NCI-H1417 treated with DMSO at 0.1 percent for 48 hours (cell line): ENCODE measurements at regions not wholly inside any gene's neighbourhood (a gene's known extent, or its start where the extent isn't known, plus 50 kb on each side); places are given as distances from the start of the nearest gene placed in this dataset.
"Not testable (repeated sequence)": the region's sequence is repeated elsewhere in the genome, so short reads cannot be mapped to it uniquely, and the experiment has no call there.

Source experiments
- DNase-seq: peaks from one replicate; lab custom pipeline; 2025; lab: John Stamatoyannopoulos, UW

DNA sequence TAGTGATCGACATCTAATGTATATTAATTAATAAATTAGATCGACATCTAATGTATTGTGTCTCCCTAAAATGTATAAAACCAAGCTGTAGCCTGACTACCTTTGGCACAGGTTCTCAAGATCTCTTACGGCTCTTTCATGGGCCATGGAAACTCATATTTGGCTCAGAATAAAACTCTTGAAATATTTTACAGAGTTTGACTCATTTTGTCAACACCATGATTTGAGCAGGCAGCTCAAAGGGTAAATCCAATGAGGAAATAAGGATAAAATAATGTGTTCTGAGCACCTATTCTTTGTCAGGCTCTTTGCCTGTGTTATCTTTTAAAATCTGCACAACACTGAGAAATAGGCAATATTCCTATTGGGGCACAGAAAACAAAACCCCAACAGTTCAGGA is 223.4 kb upstream of the DUSP10 start:
- DNase-seq = no peak

DNA sequence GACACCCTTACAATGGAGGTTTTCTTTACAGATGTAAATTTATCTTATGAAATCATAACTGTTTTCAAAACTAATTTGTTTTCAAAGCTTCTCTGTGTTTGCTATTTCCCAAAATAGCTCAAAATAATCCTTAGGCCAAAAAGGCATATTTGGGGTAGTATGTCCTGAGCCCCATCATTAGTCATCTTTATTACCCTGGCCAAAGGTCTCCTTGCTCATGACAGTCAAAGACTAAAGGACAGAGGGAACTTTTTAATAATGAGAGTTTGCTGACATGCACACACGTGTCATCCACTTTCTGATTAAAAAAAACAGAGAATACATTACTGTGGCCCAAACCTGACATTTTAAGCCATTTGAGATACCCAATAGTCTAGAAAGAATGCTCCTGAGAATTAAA is 221.9 kb upstream of the DUSP10 start:
- no peak for DNase-seq

DNA sequence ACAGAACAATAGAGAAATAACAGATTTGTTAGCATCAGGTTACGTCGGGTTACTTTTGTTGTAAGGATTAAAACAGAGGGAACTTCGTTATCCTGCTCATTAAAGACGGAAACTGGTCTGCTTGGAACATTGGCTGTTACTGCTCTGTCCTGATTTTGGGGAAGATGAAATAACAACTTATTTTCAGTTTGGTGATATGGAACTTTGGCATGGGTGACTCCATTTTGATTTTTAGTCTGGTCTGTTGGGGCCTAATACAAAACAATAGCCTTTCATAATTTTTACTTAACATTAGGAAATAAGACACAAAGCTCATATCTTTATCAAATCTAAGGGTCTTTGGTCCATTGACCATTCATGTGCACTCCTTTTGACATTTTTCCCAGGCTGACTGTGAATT is 220.5 kb upstream of the DUSP10 start:
- no peak for DNase-seq

DNA sequence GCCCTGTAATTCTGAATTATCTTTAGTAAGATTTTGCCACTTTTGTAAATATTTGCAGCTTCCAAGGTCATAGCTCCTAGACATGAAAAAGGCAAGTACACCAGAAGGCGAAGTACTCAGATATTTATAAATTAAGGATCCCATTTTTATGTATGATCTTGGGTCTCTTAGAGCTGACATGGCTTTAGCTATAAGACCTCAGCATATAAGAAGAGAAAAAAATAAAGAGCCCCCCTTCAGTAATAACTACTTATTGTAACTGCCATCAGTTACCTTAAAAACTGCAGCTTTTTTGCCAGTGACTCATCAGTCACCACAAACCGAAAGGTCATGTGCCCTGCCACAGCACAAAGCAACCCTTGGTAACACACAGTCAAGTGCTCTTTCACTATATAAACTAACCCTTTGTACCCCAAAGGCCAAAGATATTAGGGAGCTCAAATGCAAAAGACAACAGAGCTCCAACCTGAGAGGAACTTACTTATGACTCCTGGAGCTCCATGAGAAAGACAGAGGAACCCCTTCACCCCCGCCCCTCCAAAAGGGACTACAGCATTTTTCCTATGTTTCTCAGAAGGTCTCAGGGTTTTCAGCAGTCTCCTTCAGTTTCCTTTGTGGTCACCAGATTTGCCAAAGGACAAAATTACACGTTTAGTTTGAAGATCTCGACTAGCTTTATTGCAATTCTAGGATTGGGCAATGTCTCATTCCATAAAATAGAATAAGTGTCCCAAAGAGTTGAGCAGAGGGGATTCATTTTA is 219.8 kb upstream of the DUSP10 start:
- DNase-seq = no peak

DNA sequence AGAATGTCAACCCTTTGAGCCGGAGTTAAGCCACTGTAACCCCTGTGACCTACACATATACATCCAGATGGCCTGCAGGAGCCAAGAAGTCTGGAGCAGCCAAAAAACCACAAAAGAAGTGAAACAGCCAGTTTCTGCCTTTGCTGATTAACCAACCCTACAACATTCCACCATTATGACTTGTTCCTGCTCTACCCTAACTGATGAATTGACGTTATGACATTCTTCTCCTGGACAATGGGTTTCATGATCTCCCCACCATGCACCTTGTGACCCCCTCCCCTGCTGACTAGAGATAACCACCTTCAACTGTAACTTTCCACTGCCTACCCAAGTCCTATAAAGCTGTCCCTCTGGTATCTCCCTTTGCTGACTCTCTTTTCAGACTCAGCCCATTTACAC is 216.3 kb upstream of the DUSP10 start:
- DNase-seq = not testable (repeated sequence)

DNA sequence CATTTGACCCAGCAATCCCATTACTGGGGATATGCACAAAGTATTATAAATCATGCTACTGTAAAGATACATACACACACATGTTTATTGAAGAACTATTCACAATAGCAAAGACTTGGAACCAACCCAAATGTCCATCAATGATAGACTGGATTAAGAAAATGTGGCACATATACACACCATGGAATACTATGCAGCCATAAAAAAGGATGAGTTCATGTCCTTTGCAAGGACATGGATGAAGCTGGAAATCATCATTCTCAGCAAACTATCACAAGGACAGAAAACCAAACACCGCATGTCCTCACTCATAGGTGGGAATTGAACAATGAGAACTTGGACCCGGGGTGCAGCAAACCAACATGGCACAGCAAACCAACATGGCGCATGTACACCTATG is 215.5 kb upstream of the DUSP10 start:
- DNase-seq = not testable (repeated sequence)

DNA sequence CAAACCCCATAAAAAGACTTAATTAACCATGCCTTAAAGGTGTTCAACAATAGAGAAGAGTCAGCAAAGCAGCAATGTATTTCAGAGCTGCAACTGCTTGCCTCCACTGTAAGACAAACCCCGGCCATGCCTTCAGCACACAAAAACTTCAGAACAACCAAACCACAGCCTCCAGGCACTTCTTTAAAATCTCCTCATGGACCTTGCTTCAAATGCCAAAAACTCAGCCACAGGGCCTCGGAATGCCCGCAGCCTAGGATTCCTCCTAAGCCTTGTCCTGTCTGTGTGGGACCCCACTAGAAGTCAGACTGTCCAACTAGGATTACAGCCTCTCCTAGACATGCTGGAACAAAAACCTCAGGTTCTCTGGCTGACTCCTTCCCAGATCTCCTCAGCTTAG is 208.1 kb upstream of the DUSP10 start:
- DNase-seq = no peak

DNA sequence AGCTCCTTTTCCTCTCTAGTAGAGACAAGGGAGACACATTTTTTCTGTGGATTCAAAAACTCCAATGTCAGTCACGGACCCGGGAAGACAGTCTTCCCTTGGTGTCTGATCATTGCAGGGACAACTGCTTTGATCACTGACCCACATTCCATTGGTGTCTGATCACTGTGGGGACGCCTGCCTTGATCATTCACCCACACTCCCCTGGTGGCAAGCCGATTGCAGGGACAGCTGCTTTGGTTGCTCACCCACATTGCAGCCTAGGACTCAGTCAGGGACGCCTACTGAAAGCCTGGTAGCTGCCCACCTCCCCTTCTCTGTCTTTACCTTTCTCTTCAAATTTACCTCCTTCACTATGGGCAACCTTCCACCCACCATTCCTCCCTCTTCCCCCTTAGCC is 206.6 kb upstream of the DUSP10 start:
- no peak for DNase-seq

DNA sequence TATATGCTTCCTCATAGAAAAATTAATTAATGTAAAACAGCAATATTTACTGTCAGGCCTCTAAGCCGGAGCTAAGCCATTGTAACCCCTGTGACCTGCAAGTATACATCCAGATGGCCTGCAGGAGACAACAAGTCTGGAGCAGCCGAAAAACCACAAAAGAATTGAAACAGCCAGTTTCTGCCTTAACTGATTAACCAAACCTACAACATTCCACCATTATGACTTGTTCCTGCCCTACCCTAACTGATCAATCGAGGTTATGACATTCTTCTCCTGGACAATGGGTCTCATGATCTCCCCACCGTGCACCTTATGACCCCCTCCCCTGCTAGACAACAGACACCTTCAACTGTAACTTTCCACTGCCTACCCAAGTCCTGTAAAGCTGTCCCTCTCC is 205.8 kb upstream of the DUSP10 start:
- no peak for DNase-seq

DNA sequence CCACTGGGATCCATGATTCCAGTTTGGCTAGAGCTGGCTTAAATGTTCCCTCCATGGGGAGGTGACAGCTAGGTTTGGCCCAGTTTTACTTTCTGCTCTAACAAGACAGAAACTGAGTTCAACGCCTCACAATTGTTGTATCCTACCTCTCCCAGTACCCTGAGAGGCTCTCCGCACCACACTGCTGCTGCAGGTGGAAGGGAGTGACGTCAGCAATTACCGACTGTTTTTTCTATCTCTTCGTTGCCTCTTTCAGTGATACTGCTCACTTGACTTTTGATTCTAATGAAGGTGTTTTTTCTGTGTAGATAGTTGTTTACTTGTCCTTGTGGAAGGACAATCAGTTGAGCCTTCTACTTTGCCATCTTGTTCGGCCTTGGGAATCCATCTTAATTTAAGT is 204.9 kb upstream of the DUSP10 start:
- DNase-seq = no peak

DNA sequence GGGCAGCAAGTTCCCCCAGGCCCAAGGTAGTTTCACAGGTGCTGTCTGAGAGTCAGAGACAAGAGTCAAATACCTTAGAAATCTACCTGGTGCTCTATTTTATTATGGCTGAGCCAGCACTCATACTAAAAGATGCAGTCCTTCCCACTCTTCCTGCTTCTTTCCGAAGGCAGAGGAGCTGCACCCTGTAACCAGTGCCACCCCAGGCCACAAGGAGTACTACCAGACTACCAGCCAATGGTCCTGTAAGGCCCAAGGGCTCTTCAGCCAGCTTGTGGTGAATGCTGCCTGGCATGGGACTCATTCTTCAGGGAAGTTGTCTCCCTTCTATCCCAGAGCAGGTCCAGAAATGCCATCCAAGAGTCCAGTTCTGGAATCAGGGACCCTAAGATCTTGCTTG is 203.8 kb upstream of the DUSP10 start:
- no peak for DNase-seq

DNA sequence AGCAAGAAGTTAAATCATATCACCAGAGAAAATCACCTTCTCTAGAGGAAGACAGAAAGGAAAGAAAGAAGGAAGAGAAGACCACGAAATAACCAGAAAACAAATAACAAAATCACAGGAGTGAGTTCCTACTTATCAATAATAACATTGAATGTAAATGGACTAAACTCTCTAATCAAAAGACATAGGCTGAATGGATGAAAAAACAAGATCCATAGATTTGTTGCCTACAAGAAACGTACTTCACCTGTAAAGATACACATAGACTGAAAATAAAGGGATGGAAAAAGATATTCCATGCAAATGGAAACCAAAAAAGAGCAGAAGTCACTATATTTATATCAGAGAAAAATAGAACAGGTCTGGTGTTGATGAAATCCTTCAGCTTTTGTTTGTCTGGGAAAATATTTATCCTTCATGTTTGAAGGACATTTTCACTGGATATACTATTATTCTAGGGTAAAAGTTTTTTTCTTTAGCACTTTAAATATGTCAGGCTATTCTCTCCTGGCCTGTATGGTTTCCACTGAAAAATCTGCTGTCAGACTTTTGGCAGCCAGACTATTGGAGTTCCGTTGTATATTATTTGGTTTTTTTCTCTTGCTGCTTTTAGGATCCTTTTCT is 202.5 kb upstream of the DUSP10 start:
- DNase-seq = no peak

DNA sequence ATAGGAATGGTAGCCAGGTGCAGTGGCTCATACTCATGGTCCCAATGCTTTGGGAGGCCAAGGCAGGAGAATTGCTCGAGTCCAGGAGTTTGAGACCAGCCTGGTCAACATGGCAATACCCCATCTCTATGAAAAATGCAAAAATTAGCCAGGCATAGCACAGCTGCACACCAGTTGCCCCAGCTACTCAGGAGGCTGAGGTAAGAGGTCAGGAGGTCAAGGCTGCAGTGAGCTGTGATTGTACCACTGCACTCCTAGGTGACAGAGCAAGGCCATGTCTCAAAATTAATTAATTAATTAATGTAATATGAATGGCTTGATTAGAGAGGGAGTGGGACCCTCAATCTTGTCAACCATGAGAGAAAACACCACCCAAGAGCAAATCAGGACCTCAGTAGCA is 198.7 kb upstream of the DUSP10 start:
- DNase-seq = no peak

DNA sequence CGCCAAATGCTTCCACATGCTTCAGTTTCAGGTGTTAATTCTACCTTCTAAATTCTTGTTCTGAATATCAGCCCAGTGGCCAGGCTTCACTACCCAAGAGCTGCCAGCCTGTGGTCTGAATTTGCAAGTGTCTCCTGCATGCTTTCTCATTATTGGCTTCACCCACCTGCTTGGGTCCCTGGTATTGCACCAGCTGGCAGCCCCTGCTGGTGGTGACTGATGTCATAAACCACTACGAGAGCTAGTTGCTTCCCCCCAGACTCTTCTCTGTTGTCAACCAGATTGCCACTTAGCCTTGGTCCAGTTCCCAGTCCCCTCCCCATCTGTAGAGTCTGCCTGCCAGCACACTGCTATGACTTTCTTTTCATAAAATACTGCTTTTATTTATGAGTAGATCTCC is 197.7 kb upstream of the DUSP10 start:
- no peak for DNase-seq

DNA sequence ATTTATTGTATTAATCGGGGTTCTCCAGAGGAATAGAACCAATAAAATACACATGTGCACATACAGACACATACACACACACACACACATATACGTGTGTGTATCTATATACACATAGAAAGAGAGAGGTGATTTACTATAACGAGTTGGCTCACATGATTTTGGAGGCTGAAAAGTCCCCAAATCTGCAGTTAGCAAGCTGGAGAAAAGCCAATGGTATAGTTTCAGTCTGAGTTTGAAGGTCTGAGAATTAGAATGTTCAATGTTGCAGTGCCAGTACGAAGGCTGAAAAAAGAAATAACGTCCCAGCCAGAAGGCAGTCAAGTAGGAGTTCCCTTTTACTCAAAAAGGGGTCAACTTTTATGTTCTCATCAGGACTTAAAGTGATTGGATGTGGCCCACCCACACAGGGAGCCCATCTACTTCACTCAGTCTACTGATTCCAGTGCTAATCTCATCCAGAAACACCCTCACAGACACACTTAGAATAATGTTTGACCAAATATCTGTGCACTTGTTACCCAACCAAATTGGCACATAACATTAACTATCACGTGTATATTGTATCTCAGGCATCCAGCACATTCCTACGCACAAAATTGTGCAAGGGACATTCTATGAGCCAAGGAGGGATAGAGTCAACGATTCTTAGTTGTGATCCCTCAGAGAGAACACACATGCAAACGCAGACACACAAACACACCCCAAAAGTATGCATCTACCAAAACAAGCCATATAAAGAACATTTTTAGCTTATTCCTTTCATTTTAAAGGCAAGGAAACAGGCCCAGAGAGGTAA is 195.5 kb upstream of the DUSP10 start:
- no peak for DNase-seq

DNA sequence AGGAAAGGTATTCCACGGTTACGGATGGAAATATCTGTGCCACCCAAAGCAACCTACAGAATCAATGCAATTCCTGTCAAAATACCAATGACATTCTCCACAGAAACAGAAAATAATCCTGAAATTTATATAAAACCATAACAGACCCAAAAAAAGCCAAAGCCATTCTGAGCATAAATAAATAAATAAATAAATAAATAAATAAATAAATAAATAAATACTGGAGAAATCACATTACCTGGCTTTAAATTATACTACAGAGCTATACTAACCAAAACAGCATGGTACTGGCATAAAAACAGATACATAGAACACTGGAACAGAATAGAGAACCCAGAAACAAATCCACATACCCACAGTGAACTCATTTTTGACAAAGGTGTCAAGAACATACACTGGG is 191.9 kb upstream of the DUSP10 start:
- DNase-seq = no peak

DNA sequence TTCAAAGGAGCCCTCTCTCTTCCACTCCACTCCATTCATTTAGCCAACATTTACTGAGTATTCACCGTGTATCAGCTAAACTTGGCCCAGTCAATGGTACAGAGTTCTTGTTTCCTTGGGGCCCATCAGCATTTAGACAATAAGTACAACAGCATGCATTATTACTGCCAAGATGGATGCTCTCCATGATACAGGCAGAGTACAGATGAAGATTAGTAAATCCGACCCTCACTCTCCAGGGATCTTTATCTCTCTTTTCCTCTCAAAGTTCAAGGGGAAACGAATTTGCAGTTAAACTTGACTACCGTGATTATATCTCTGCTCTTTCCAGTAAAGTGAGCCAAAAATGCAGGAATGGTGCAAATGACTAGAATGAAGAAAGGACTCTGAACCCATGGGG is 184.6 kb upstream of the DUSP10 start:
- no peak for DNase-seq

DNA sequence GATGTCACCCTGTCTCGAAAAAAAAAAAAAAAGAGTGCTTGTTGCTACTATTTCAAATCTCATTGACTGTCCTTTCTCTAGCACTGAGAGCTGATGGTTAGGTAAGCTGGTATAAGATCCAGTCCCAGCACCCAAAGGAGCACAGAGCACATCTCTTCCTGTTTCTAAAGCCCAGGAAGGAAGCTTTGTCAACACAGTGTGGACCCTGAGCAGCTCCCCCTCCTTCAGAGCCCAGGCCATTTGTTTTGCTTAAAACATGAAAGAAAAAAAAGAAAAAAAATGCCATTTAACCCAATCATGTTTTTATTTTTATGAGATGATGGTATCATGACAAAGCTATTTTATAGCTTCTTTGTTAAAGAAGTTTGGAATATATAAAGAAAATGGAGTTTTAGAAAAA is 184.1 kb upstream of the DUSP10 start:
- DNase-seq = no peak

DNA sequence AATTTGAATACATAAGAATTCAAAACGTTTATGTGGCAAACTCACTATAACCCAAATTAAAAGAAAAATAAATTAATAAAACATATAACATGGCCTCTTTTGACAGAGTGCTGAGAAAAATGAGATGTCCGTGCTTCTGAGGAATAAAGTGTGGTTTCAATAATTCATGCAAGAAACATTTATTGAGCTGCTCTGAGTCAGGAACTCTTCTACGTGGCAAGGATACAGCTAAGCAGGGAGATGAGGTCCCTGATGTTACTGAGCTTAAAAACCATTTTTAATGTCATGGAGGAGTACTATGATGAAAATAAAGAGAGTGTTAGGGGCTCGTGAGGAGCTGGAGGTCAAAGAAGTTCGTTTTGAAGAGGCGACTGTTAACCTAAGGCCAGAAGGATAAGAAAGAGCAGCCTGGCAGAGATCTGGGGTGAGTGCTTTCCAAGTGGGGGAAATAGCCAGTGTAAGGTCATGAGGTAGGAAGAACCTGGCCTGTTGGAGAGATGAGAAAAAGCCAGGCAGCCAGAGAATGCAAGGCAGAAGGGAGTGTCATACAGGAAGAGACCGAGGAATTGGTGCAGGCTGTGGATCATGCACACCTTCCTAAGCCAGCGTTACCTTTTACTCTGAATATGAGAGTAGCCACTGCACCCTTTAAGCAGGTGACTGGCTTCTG is 182.2 kb upstream of the DUSP10 start:
- DNase-seq = no peak

DNA sequence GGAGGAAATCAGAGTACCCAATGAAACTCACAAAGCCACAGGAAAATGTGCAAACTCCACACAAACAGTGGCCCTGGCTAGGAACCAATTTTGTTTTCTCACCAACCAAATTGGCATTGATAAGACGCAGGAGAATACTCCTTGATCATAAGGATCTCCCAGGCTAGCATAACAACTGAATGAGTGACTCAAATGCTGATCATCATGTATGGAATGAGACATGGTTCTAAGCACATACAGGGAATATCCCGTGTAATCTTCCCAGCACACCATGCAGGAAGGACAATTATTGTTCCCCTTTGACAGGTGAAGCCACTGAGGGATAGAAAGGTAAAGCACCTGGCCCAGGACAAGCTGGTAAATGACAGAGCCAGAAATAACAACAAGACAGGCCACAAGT is 180.0 kb upstream of the DUSP10 start:
- DNase-seq = no peak

DNA sequence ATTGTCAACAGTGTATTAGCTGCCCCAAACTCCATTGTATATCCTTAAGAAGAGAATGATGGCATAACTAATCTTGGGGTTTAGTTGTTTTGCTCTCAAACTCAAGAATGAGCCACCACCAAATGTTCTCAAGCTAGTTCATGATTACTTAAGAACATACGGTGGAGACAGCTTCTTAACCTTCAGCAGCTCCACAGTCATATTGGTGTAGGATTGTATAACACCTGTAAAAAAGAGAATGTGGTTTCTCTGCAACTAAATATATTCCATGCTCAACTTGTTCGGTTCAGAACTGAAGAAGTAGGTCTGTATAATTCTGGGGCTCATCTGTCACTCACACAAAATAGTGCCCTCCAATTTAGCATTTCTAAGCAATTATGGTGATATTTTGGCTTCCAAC is 177.9 kb upstream of the DUSP10 start:
- DNase-seq = no peak

DNA sequence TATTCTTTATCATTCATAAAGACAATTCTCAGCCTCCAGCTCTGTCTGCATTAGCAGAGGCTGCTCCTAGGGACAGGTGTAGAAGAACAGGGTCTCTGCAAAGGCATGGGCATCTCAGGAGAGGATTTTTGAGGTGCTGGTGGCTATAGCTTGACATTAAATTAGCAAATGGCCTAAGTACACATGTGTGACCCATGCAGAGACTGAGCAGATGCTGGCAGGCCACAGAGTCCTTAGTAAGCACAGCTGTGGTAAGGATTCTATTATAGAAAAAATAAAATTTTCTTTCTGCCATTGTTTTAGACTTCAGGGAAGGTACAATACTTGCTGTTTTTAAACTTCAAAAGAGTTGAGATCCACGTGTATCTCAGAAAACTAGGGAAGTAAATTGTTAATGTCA is 177.5 kb upstream of the DUSP10 start:
- no peak for DNase-seq

DNA sequence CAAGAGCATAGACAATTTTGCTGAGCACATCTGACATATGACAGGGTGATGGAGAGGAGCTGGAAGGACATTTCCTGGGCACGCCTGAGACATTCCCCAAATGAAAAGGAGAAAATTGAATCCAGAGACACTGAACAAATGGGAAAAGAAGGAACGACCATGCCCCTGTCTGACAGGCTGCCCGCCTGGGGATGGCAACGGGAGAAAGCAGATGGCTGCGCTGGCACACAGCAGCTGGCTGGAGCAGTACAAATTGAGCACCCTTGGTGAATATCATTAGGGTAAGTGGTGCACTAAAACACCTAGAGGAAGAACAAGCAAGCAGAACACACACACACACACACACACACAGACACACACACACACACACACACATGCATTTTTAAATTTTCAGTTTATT is 174.3 kb upstream of the DUSP10 start:
- no peak for DNase-seq
